ENCODE measurements at regions not wholly inside any gene's neighbourhood (a gene's known extent, or its start where the extent isn't known, plus 50 kb on each side); places are given as distances from the start of the nearest gene placed in this dataset.
A peak's percentile ranks its signal among the peaks of the same experiment; 100 is the strongest.

GRCh38 chr2:128791120-128791984 is 472.7 kb upstream of the HS6ST1 start:
- no peaks in the 10 kb centered on the region for H3K36me3 Mint-ChIP-seq
- H3K9me3 Mint-ChIP-seq: peaks cover 0 to 8% (median 3%) of the 10 kb centered on the region in 7 donors
- H3K4me1 Mint-ChIP-seq: peaks cover 0 to 6% (median 0%) of the 10 kb centered on the region in 3 donors
- peaks cover 6 to 14% (median 14%) of the 10 kb centered on the region in 3 donors for H3K27me3 Mint-ChIP-seq
- H3K27ac Mint-ChIP-seq: peak overlapping the region in 1 of 6 donors; percentile 46
- DNase-seq: no peak
- no peak for ATAC-seq (ENCODE audit: low read depth in 2 of 2)
- no peak overlapping the region for H3K4me3 Mint-ChIP-seq

- DNase-seq (no peak), ATAC-seq (ENCODE audit: low read depth in 2 of 2) (no peak)
- Mint-ChIP-seq H3K9me3 (peaks cover 0 to 8% (median 3%) of the 10 kb centered on the region in 7 donors), H3K36me3 (no peaks in the 10 kb centered on the region), H3K27me3 (peaks cover 6 to 15% (median 15%) of the 10 kb centered on the region in 3 donors), H3K4me1 (peaks cover 0 to 6% (median 0%) of the 10 kb centered on the region in 3 donors), H3K27ac (no peak overlapping the region), H3K4me3 (no peak overlapping the region)
Observed at GRCh38 chr2:128791985-128792320, 473.3 kb upstream of the HS6ST1 start.

GRCh38 chr2:128792476-128793054 is 473.9 kb upstream of the HS6ST1 start:
- Mint-ChIP-seq H3K4me1 (peaks cover 0 to 6% (median 0%) of the 10 kb centered on the region in 3 donors), H3K9me3 (peaks cover 0 to 8% (median 3%) of the 10 kb centered on the region in 7 donors), H3K27me3 (peaks cover 6 to 15% (median 15%) of the 10 kb centered on the region in 3 donors), H3K36me3 (no peaks in the 10 kb centered on the region), H3K4me3 (no peak overlapping the region), H3K27ac (no peak overlapping the region)
- no peak for DNase-seq
- no peak for ATAC-seq (ENCODE audit: low read depth in 2 of 2)

- Mint-ChIP-seq H3K27me3 (peaks cover 6 to 15% (median 15%) of the 10 kb centered on the region in 3 donors), H3K4me3 (no peak overlapping the region), H3K4me1 (peaks cover 0 to 4% (median 0%) of the 10 kb centered on the region in 3 donors), H3K27ac (no peak overlapping the region), H3K9me3 (peaks cover 0 to 6% (median 3%) of the 10 kb centered on the region in 7 donors), H3K36me3 (no peaks in the 10 kb centered on the region)
- no peak for ATAC-seq (ENCODE audit: low read depth in 2 of 2)
- DNase-seq: no peak
Observed at GRCh38 chr2:128793404-128793803, 474.7 kb upstream of the HS6ST1 start.

GRCh38 chr2:128794285-128794684 is 475.6 kb upstream of the HS6ST1 start:
- peak overlapping the region in 1 of 6 donors; percentile 71 for H3K27ac Mint-ChIP-seq
- ATAC-seq (ENCODE audit: low read depth in 2 of 2) (no peak), DNase-seq (no peak)
- H3K4me3 Mint-ChIP-seq: no peak overlapping the region
- H3K27me3 Mint-ChIP-seq: peaks cover 6 to 15% (median 15%) of the 10 kb centered on the region in 3 donors
- no peaks in the 10 kb centered on the region for H3K36me3 Mint-ChIP-seq
- no peaks in the 10 kb centered on the region for H3K4me1 Mint-ChIP-seq
- peaks cover 0 to 2% (median 0%) of the 10 kb centered on the region in 7 donors for H3K9me3 Mint-ChIP-seq

- Mint-ChIP-seq H3K36me3 (no peaks in the 10 kb centered on the region), H3K4me3 (no peak overlapping the region), H3K27ac (peak overlapping the region in 1 of 6 donors; percentile 69), H3K27me3 (peaks cover 6 to 20% (median 15%) of the 10 kb centered on the region in 3 donors), H3K4me1 (no peaks in the 10 kb centered on the region), H3K9me3 (peaks cover 0 to 2% (median 0%) of the 10 kb centered on the region in 7 donors)
- DNase-seq (no peak), ATAC-seq (ENCODE audit: low read depth in 2 of 2) (no peak)
Observed at GRCh38 chr2:128796321-128796720, 477.7 kb upstream of the HS6ST1 start.

- peaks cover 0 to 2% (median 0%) of the 10 kb centered on the region in 7 donors for H3K9me3 Mint-ChIP-seq
- no peaks in the 10 kb centered on the region for H3K4me1 Mint-ChIP-seq
Observed at GRCh38 chr2:128797092-128797491, 478.4 kb upstream of the HS6ST1 start.

GRCh38 chr2:128797533-128797932 is 478.9 kb upstream of the HS6ST1 start:
- Mint-ChIP-seq H3K27me3 (peaks cover 6 to 21% (median 15%) of the 10 kb centered on the region in 3 donors), H3K36me3 (no peaks in the 10 kb centered on the region), H3K9me3 (peaks cover 0 to 2% (median 0%) of the 10 kb centered on the region in 7 donors), H3K4me1 (no peaks in the 10 kb centered on the region), H3K27ac (no peak overlapping the region), H3K4me3 (no peak overlapping the region)
- ATAC-seq (ENCODE audit: low read depth in 2 of 2) (no peak), DNase-seq (no peak)

More at GRCh38 chr2:128797092-128797491, 478.4 kb upstream of the HS6ST1 start:
- Mint-ChIP-seq H3K4me3 (no peak overlapping the region), H3K27me3 (peaks cover 6 to 21% (median 15%) of the 10 kb centered on the region in 3 donors), H3K27ac (no peak overlapping the region), H3K36me3 (no peaks in the 10 kb centered on the region)
- DNase-seq (no peak), ATAC-seq (ENCODE audit: low read depth in 2 of 2) (no peak)

- Mint-ChIP-seq H3K36me3 (no peaks in the 10 kb centered on the region), H3K4me1 (no peaks in the 10 kb centered on the region), H3K27me3 (peaks cover 6 to 21% (median 15%) of the 10 kb centered on the region in 3 donors), H3K4me3 (no peak overlapping the region), H3K27ac (no peak overlapping the region), H3K9me3 (peaks cover 0 to 2% (median 0%) of the 10 kb centered on the region in 7 donors)
- DNase-seq (no peak), ATAC-seq (ENCODE audit: low read depth in 2 of 2) (no peak)
Observed at GRCh38 chr2:128797937-128798336, 479.3 kb upstream of the HS6ST1 start.

- no peak for ATAC-seq (ENCODE audit: low read depth in 2 of 2)
- no peak for DNase-seq
- H3K36me3 Mint-ChIP-seq: no peaks in the 10 kb centered on the region
- peaks cover 0 to 2% (median 0%) of the 10 kb centered on the region in 7 donors for H3K9me3 Mint-ChIP-seq
- no peaks in the 10 kb centered on the region for H3K4me1 Mint-ChIP-seq
- peak overlapping the region in 1 of 6 donors; percentile 59 for H3K27ac Mint-ChIP-seq
- H3K27me3 Mint-ChIP-seq: peaks cover 6 to 21% (median 15%) of the 10 kb centered on the region in 3 donors
- H3K4me3 Mint-ChIP-seq: no peak overlapping the region
Observed at GRCh38 chr2:128798502-128799283, 480.0 kb upstream of the HS6ST1 start.

- peaks cover 0 to 2% (median 0%) of the 10 kb centered on the region in 7 donors for H3K9me3 Mint-ChIP-seq
Observed at GRCh38 chr2:128799284-128799552, 480.6 kb upstream of the HS6ST1 start.

GRCh38 chr2:128799730-128800129 is 481.1 kb upstream of the HS6ST1 start:
- Mint-ChIP-seq H3K27ac (no peak overlapping the region), H3K36me3 (no peaks in the 10 kb centered on the region), H3K27me3 (peaks cover 6 to 16% (median 9%) of the 10 kb centered on the region in 3 donors), H3K4me1 (no peaks in the 10 kb centered on the region), H3K4me3 (no peak overlapping the region), H3K9me3 (peaks cover 0 to 2% (median 0%) of the 10 kb centered on the region in 7 donors)
- ATAC-seq (ENCODE audit: low read depth in 2 of 2): no peak
- no peak for DNase-seq

More at GRCh38 chr2:128799284-128799552, 480.6 kb upstream of the HS6ST1 start:
- H3K36me3 Mint-ChIP-seq: no peaks in the 10 kb centered on the region
- peaks cover 6 to 21% (median 15%) of the 10 kb centered on the region in 3 donors for H3K27me3 Mint-ChIP-seq
- H3K27ac Mint-ChIP-seq: no peak overlapping the region
- DNase-seq: no peak
- no peak for ATAC-seq (ENCODE audit: low read depth in 2 of 2)
- H3K4me1 Mint-ChIP-seq: no peaks in the 10 kb centered on the region
- H3K4me3 Mint-ChIP-seq: no peak overlapping the region

- Mint-ChIP-seq H3K9me3 (peaks cover 0 to 2% (median 0%) of the 10 kb centered on the region in 7 donors), H3K36me3 (no peaks in the 10 kb centered on the region), H3K4me1 (no peaks in the 10 kb centered on the region), H3K4me3 (no peak overlapping the region), H3K27me3 (peaks cover 0 to 7% (median 6%) of the 10 kb centered on the region in 3 donors), H3K27ac (peak overlapping the region in 1 of 6 donors; percentile 1)
- no peak for ATAC-seq (ENCODE audit: low read depth in 2 of 2)
- no peak for DNase-seq
Observed at GRCh38 chr2:128801576-128801975, 482.9 kb upstream of the HS6ST1 start.
